ENCODE measurements at regions not wholly inside any gene's neighbourhood (a gene's known extent, or its start where the extent isn't known, plus 50 kb on each side); places are given as distances from the start of the nearest gene placed in this dataset.

DNA sequence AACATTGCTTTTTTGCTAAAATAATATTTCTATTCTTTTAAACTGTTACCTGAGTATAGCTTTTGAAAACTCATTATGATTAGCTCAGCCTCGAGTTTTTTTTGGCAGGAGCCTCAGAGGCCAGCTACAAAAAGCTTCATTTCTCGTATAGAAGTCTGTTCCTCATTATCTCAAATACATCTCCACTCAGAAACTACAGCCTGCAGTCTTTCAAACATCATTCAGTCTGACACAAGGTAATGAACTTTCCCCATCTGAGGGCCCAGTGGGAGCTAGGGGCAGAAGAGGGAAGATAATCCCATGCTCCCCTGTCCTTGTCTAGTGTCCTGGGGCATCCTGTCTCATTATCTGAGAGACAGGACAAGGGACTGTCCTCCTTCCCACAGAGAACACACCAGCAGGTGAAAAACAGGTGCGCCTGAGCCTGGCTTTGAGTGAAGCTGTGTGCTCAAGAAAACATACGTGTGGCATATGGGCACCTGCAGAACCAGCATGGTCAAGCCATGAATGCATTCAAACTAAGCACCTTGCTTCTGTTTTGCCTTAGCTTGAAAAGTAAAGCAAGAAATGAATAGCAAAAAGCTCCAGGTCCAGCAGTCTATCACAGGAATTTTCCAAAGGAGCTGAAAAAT is 247.5 kb downstream of the MREG start:
- DNase-seq, result no peak

DNA sequence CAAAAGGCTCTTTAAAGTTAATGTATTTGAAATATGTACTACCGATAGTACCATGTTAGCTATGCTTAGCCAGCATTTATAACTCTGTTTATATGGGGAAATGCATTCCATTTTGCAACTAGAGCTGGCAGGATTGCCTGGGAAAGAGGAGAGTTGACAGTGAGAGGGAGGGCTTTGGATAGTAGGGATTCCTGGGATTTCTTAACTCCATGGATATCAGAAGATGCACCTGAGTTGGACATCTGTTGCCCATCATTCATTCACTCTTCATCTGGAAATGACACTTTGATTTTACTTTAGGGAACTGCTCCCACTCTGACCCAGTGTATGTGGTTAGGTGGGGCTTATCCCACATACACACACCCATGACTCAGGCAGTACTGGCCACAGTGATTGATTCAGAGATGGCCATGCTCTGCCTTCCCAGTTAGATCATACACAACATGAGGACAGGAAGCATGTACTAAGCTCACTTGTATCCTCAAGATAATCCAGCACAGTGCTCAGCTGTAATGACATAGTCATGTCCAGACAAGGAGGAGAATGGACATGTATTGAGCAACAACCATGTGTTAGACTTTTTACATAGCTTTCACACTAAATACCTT is 248.8 kb downstream of the MREG start:
- DNase-seq, result no peak

DNA sequence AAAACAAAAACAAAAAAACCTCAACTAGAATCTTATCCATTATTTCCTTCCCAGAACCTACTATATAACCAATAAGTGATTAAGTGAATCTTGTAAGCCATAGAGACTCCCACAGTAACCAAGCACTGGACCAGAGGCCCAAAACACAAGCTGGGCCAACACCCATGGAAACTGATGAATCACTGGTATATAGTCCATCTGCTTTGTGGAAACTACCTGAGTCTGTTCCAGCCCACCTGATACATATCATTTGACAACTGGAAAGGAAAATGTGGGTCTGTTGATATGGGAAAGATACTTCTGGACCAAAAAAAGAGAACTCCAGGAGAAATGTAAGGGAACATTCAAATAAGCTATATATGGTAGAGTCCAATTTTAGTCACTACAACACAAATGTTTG is 252.8 kb downstream of the MREG start:
- DNase-seq, result no peak

DNA sequence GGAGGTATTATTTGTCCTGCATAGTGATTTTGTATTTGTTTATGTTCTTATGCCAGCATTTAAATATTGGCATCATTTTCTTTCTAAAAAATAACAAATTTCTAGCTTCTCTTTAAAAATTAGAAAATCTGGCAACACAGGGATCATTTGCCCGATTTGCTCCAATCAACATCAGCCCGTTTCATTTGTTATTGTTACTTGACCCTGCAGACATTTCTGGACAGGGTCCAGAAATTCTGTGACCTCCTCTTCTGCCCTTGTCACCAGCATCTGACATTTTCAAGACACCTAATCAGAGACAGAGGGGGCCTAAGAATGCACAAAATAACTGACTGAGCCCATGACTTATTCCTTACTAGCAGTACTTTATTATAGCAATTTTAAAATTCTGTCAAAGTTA is 253.3 kb downstream of the MREG start:
- DNase-seq, result no peak

DNA sequence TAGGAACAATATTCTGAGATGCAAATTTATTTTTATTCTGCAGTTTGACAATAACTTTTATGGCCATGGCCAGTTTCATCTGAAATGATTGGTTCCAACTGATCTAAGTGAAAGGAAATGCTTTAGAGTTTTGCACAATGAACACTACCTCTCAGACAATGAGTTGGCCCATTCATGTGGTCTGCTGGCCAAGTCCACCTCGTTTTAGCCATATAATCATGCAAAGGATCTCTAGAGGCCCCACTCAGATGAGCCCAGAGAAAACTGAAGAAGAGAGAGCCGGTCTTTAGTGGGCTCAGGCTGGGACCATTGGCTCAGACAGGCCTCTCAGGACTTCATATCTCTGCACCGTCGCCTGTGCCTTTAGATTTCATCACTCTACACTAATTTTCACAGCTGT is 254.7 kb downstream of the MREG start:
- no peak for DNase-seq

- no peak for DNase-seq
Measured at GRCh38 chr2:215756346-215756730, 257.0 kb downstream of the MREG start.

GRCh38 chr2:215755641-215756345 is 257.6 kb downstream of the MREG start:
- DNase-seq, result no peak

GRCh38 chr2:215754546-215754945 is 258.8 kb downstream of the MREG start:
- no peak for DNase-seq

- no peak for DNase-seq
Measured at GRCh38 chr2:215753808-215754207, 259.5 kb downstream of the MREG start.

DNA sequence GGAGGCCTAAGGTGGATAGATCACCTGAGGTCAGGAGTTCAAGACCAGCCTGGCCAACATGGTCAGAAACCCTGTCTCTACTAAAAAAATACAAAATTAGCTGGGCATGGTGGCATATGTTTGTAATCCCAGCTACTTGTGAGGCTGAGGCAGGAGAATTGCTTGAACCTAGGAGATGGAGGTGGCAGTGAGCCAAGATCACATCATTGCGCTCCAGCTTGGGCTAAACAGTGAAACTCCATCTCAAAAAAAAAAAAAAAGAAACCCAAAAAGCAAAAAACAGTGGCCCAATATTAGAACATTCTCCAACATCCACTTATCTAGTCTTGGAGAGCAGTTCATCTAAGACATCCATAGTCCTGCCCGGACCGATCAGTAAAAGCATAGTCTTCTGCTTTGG is 260.4 kb downstream of the MREG start:
- DNase-seq, result no peak

DNA sequence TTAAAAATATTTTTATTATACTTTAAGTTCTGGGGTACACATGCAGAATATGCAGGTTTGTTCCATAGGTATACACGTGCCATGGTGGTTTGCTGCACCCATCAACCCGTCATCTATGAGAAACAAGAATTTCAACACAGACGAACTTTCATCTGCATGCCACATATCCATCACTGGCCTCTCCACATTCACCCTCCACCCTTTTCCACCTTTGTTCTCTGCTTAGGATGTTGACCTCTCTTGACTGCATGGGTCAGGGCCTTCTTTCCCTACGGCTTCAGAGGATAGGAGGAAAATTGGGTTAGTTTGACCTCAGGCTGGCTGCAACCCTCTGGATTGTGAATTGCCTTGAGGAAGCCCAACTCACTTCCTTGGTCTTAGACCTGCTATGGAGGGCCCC is 260.9 kb downstream of the MREG start:
- no peak for DNase-seq

DNA sequence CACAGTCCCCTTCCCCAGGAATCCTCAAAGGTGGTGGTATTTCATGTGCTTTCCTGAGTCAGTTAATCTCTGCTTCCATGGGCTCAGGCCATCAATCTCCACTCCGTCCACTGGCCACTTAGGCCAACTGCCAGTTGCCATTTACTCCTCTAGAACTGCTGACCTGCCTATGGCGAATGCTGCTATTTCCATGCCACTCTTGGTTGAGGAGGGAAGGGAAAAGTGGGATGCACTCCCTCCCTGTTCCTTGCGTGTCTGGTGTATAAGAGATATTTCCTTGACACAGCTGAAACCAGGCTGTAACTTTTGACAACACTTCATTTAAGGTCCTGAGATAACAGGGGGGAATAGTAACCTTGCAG is 261.5 kb downstream of the MREG start:
- no peak for DNase-seq

DNA sequence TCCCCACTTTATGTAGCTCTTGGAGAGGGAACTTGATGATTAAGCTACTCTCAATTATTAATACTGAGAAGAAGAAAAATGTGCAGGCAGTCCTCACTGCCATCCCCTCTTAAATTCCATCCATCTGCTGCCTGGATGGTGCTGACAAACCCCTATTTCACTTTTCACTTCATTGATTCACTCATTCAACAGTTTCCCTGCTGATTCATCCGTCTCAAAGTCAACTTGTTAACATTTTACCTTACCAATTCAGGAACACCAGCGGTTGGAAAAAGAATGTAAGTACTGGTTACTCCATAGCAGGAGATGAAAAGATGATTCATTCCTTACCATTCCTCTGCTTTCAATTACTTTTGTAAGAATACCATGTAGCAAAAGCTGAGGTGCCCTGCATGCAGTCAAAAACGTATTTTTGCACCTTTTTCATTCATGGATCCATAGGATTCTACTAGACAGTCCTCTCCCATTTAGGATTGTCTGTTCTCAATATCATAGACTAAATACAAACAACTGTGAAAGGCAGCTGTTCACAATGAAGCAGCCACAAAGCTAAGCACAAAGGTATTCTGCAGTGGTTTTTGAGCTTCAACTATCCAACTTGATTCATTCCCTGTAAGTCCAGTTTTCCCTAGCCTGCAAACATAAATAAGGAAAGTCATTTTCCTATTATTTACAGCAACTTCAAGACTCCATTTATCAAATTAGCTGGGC is 262.0 kb downstream of the MREG start:
- DNase-seq, result no peak

- DNase-seq, result no peak
Measured at GRCh38 chr2:215750763-215751162, 262.6 kb downstream of the MREG start.

DNA sequence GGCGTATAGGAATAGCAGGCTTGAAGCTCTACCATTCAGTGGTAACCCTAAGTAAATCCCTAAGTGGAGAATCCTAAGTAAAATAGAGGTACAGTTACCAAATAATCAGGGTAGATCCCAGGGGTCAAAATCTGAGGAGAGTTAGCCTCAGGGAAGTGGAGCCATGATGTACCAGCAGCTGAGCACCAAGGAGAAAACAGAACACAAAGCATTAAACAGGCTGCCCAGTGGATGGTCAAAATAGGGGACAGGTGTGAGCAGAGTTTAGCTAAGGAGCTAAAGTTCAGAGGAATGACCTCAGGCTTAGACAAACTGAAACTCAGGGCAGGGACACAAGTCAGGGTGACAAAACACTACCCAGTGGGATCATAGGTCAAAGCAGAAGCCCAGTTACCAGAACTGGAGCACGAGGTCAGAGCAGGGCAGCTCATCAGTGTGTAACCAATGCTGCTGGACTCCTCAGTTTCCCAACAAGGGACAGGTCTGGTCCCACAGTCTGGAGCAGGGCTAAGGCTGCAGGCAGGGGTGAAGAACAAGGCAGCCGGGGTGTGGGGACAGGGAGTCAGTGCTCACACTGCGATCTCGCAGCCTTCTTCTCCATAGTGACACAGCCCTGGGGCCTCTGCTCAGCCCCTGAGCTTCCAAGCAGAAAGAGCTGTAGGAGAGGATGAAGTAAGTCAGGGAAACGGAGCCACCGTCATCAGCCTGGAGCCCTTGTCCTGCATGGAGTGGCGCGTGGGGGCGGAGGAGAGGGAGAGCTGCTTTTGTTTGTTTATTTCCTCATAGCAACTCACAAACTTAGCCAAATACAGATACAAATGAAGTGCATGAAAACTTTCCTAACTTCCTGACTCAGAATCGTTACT is 264.0 kb downstream of the MREG start:
- no peak for DNase-seq

- no peak for DNase-seq
Measured at GRCh38 chr2:215748446-215748845, 264.9 kb downstream of the MREG start.

DNA sequence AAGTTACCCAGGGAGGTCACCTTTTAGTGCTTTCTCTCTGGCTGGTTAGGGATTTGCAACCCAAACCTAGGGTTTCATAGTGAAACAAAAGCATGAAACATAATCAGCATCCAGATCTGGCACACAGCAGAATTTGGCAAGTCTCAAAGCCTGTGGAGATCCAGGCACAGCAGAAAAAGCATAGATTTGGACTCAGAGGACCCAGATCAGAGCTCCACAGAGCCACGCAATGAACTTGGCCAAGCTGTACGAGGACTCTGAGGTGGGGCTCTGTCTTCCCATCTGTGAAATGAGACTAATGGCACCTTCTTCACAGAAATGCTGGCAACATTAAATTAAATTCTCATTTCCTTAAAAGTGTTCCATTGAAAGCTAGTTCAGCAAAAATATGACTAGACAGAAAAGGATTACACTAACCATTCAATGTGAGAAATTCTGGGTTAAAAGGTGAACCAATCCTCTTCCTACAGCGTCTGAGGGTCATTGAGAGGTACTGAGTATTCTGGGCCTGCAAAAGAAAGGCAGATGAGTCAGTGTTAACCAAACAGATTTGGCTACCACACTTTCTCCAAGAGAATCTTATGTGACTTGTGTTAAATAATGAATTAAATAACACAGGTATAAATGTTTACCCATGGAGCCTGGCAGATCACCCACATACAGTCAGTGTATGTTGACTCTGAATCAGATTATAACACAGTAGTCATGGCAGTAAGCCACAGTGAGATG is 266.3 kb downstream of the MREG start:
- DNase-seq, result no peak

GRCh38 chr2:215746226-215746886 is 267.0 kb downstream of the MREG start:
- no peak for DNase-seq

DNA sequence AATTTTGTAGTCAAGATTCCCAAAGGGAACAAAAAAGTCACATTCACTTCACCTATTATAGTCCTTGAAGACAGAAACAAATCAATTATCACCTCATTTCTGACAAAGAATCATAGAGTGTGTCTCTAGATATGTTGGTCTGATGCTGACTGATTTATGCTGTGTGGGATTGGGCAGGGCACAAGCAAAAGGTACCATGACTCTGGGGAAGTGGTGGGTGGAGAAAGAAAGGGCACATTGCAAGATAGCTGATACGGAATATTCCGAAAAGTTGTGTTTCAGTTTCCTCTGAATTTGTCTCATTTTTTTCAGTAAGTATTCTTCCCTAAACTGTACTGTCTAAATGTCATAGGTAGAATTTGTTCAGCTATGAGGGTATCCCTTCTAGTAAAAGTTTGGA is 268.0 kb downstream of the MREG start:
- DNase-seq, result no peak

GRCh38 chr2:215744514-215744913 is 268.8 kb downstream of the MREG start:
- DNase-seq, result no peak

- DNase-seq, result no peak
Measured at GRCh38 chr2:215743066-215743465, 270.3 kb downstream of the MREG start.

DNA sequence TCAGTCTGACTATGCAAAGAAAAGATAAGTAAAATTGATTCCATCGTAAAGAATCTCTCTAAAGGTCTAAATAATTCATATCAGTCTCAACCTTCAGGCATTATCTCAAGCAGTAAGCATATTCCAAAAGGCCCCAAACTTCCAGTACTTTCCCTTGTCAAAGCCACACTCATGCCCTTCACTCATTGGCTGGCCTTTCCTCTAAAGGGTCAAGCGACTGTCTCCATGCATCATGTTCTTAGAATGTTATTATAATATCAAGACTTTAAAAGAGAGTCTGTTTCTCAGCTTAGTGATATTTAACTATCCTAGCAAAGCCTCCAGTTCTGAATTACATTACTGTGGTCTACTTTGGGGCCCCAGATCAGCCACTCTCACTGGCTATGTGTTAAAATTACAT is 271.3 kb downstream of the MREG start:
- DNase-seq, result no peak
